Gastrocnemius medialis (tissue), 4 donors: ENCODE measurements at regions not wholly inside any gene's neighbourhood (a gene's known extent, or its start where the extent isn't known, plus 50 kb on each side); places are given as distances from the start of the nearest gene placed in this dataset.

Experiments
- ATAC-seq, 2 donors: fragments of 150-250 bp; one replicate each; pipeline ENCODE4 v1.9.1; 2016
- DNase-seq, 2 donors: peaks; one replicate each; pipeline ENCODE4 v3.0.0-alpha.2; 2019
- H3K27ac ChIP-seq, 4 donors: fragments of 200-600 bp; sonication (generic); 1 replicate in 1 of 4; 2 replicates in 3 of 4; pipeline ENCODE4 v1.5.1; 2016 to 2018; ENCODE audit warnings: mild to moderate bottlenecking in 2 of 4, moderate library complexity in 1 of 4
- H3K27me3 ChIP-seq, 3 donors: fragments of 200-600 bp; sonication (generic) in 2 of 3; 1 replicate in 1 of 3; 2 replicates in 2 of 3; pipeline versions ENCODE4 v1.5.1 to v1.6.0; 2016 to 2019; ENCODE audit warnings: mild to moderate bottlenecking in 1 of 3, moderate library complexity in 1 of 3
- H3K36me3 ChIP-seq, 2 donors: fragments of 200-600 bp; sonication (generic) in 1 of 2; one replicate each; pipeline ENCODE4 v1.5.1; 2017 to 2018
- H3K4me1 ChIP-seq, 2 donors: fragments of 200-600 bp; sonication (generic) in 1 of 2; one replicate each; pipeline ENCODE4 v1.5.1; 2016 to 2017; ENCODE audit warnings: mild to moderate bottlenecking in 2 of 2
- H3K4me3 ChIP-seq, 4 donors: fragments of 200-600 bp; sonication (generic) in 3 of 4; 1 replicate in 1 of 4; 2 replicates in 3 of 4; pipeline ENCODE4 v1.5.1; 2016 to 2019; ENCODE audit warnings: mild to moderate bottlenecking in 2 of 4
- H3K9me3 ChIP-seq, 3 donors: fragments of 200-600 bp; sonication (generic) in 2 of 3; 1 replicate in 1 of 3; 2 replicates in 2 of 3; pipeline ENCODE4 v1.5.1; 2016 to 2019
- POLR2A ChIP-seq, 2 donors: fragments of 450-650 bp; IDR thresholded peaks; one replicate each; pipeline ENCODE4 v1.6.1; 2017; ENCODE audit warnings: antibody characterized with exemption in 2 of 2, mild to moderate bottlenecking in 2 of 2, moderate library complexity in 2 of 2
- in situ Hi-C, 4 donors: fragments of 200-750 bp; cut with MboI; loops; one replicate each; pipeline versions ENCODE4 v1.15.0 to v1.8.0; 2017; ENCODE audit warnings: low sequenced_read_pairs in 4 of 4
- intact Hi-C: fragments of 100-400 bp; cut with DNase I; formaldehyde crosslinking; loops from one replicate; pipeline ENCODE4 v1.15.1; 2023; ENCODE audit warnings: low total_unique reads
- TF ChIP-seq, protein P1 (sequence below), 5 experiments: fragments of 450-650 bp in 3 of 5; fragments of 200-600 bp in 2 of 5; sonication (generic) in 2 of 5; IDR thresholded peaks in 4 of 5; conservative IDR thresholded peaks in 1 of 5; 1 replicate in 4 of 5; 2 replicates in 1 of 5; pipeline ENCODE4 v1.5.1; 2016 to 2019; ENCODE audit warnings: antibody characterized with exemption in 5 of 5, mild to moderate bottlenecking in 3 of 5, moderate library complexity in 3 of 5

DNA sequence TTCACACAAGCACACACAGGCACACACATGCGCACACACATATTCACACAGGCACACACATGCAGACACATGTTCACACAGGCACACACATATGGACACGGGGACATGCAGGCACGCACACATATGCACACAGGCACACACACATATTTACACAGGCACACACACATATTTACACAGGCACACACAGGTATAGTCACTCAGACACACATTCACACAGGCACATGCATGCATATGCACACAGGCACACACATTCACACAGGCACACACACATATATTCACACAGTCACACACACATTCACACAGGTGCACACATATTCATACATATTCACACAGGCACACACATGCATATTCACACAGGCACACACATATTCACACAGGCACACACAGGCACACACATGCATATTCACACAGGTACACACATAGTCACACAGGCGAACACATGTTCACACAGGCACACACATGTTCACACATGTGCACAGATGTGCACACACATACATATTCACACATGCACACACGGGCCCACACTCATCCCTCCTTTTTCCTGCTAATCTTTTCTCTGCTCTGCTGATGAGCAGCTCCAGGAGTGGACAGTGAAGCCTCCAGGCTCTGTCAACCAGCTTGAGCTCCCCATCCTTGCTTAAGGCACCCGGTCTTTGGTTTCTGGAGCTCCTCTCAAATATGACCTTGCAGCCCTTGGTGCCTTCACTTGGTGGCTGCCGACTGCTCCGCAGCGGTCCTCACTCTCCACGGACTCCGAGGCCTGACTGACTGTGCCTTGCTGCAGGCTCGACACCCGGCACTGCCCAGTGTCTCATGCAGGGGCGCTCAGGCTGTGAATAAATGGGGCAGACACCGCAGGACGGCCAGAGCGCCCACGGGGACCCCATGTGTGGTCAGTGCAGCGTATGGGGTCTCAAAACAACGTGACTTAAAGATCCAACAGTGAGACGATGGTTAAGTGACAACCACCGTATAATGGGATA is 581.2 kb upstream of the MGMT start:
- no peaks in the 10 kb centered on the region for H3K4me1 ChIP-seq
- H3K4me3 ChIP-seq, result no peak overlapping the region
- H3K36me3 ChIP-seq, result no peaks in the 10 kb centered on the region
- H3K27ac ChIP-seq, result no peak overlapping the region
- no peak for DNase-seq
- H3K27me3 ChIP-seq, result peaks cover 0 to 3% (median 0%) of the 10 kb centered on the region in 3 donors
- ATAC-seq, result no peak
- intact Hi-C loops (no loop called here), in situ Hi-C loops (no loop called here)
- TF ChIP-seq POLR2A (IDR thresholded peaks at IDR 0.05), result no peak
- TF ChIP-seq, protein P1, sequence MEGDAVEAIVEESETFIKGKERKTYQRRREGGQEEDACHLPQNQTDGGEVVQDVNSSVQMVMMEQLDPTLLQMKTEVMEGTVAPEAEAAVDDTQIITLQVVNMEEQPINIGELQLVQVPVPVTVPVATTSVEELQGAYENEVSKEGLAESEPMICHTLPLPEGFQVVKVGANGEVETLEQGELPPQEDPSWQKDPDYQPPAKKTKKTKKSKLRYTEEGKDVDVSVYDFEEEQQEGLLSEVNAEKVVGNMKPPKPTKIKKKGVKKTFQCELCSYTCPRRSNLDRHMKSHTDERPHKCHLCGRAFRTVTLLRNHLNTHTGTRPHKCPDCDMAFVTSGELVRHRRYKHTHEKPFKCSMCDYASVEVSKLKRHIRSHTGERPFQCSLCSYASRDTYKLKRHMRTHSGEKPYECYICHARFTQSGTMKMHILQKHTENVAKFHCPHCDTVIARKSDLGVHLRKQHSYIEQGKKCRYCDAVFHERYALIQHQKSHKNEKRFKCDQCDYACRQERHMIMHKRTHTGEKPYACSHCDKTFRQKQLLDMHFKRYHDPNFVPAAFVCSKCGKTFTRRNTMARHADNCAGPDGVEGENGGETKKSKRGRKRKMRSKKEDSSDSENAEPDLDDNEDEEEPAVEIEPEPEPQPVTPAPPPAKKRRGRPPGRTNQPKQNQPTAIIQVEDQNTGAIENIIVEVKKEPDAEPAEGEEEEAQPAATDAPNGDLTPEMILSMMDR (IDR thresholded peaks at IDR 0.05 in 4 of 5, conservative IDR thresholded peaks at IDR 0.05 in 1 of 5), result no peak
- no peaks in the 10 kb centered on the region for H3K9me3 ChIP-seq

- no peak overlapping the region for H3K27ac ChIP-seq
- intact Hi-C loops (no loop called here), in situ Hi-C loops (no loop called here)
- no peaks in the 10 kb centered on the region for H3K9me3 ChIP-seq
- no peak for DNase-seq
- TF ChIP-seq, protein P1 (IDR thresholded peaks at IDR 0.05 in 4 of 5, conservative IDR thresholded peaks at IDR 0.05 in 1 of 5), result no peak
- TF ChIP-seq POLR2A (IDR thresholded peaks at IDR 0.05), result no peak
- H3K4me1 ChIP-seq, result no peaks in the 10 kb centered on the region
- H3K4me3 ChIP-seq, result no peak overlapping the region
- no peaks in the 10 kb centered on the region for H3K27me3 ChIP-seq
- no peak for ATAC-seq
- no peaks in the 10 kb centered on the region for H3K36me3 ChIP-seq
Observed at GRCh38 chr10:128887856-128888255, 579.2 kb upstream of the MGMT start.

GRCh38 chr10:128892005-128892404 is 575.0 kb upstream of the MGMT start:
- peaks cover 0 to 5% of the 10 kb centered on the region in 2 donors for H3K4me1 ChIP-seq
- intact Hi-C loops (no loop called here), in situ Hi-C loops (no loop called here)
- DNase-seq (no peak), ATAC-seq (no peak)
- no peak overlapping the region for H3K27ac ChIP-seq
- TF ChIP-seq, protein P1 (IDR thresholded peaks at IDR 0.05 in 4 of 5, conservative IDR thresholded peaks at IDR 0.05 in 1 of 5), result no peak
- TF ChIP-seq POLR2A (IDR thresholded peaks at IDR 0.05), result no peak
- H3K27me3 ChIP-seq, result no peaks in the 10 kb centered on the region
- no peaks in the 10 kb centered on the region for H3K36me3 ChIP-seq
- no peaks in the 10 kb centered on the region for H3K9me3 ChIP-seq
- no peak overlapping the region for H3K4me3 ChIP-seq

- in situ Hi-C loops, result no loop called here
- no peak for ATAC-seq
- TF ChIP-seq POLR2A (IDR thresholded peaks at IDR 0.05), result no peak
- TF ChIP-seq, protein P1 (IDR thresholded peaks at IDR 0.05 in 4 of 5, conservative IDR thresholded peaks at IDR 0.05 in 1 of 5), result no peak
Observed at GRCh38 chr10:128894641-128895040, 572.4 kb upstream of the MGMT start.

More at GRCh38 chr10:128894641-128895040, 572.4 kb upstream of the MGMT start:
- H3K27me3 ChIP-seq, result no peaks in the 10 kb centered on the region
- no peaks in the 10 kb centered on the region for H3K9me3 ChIP-seq
- intact Hi-C loops, result loop anchor here (5.0 kb wide), 1 partner anchor 1058 kb away; no protein-coding TSS in a partner anchor
- no peak overlapping the region for H3K4me3 ChIP-seq
- H3K4me1 ChIP-seq, result peaks cover 3 to 5% of the 10 kb centered on the region in 2 donors
- no peak overlapping the region for H3K27ac ChIP-seq
- no peaks in the 10 kb centered on the region for H3K36me3 ChIP-seq
- no peak for DNase-seq
